Superior temporal gyrus (tissue), 1 donor: ENCODE measurements at regions not wholly inside any gene's neighbourhood (a gene's known extent, or its start where the extent isn't known, plus 50 kb on each side); places are given as distances from the start of the nearest gene placed in this dataset.

Source experiments
- DNase-seq: peaks from one replicate; pipeline ENCODE4 v3.0.0-alpha.2; 2016; ENCODE audit errors: extremely low spot score

- no peak for DNase-seq
Measured at GRCh38 chr12:84741692-84742091, 170.9 kb downstream of the SLC6A15 start.

GRCh38 chr12:84741031-84741430 is 171.6 kb downstream of the SLC6A15 start:
- DNase-seq, result no peak

GRCh38 chr12:84740602-84741001 is 172.0 kb downstream of the SLC6A15 start:
- no peak for DNase-seq

- no peak for DNase-seq
Measured at GRCh38 chr12:84738481-84738972, 174.1 kb downstream of the SLC6A15 start.

- DNase-seq, result no peak
Measured at GRCh38 chr12:84732828-84733340, 179.7 kb downstream of the SLC6A15 start.

- DNase-seq, result no peak
Measured at GRCh38 chr12:84730561-84731162, 181.9 kb downstream of the SLC6A15 start.

GRCh38 chr12:84727961-84728360 is 184.6 kb downstream of the SLC6A15 start:
- DNase-seq, result no peak

- no peak for DNase-seq
Measured at GRCh38 chr12:84726780-84727179, 185.8 kb downstream of the SLC6A15 start.

GRCh38 chr12:84723988-84724387 is 188.6 kb downstream of the SLC6A15 start:
- DNase-seq, result no peak

GRCh38 chr12:84719997-84720396 is 192.6 kb downstream of the SLC6A15 start:
- DNase-seq, result no peak

- DNase-seq, result no peak
Measured at GRCh38 chr12:84718906-84719305, 193.7 kb downstream of the SLC6A15 start.

GRCh38 chr12:84712747-84713146 is 199.9 kb downstream of the SLC6A15 start:
- DNase-seq, result no peak

- DNase-seq, result no peak
Measured at GRCh38 chr12:84706374-84706773, 206.2 kb downstream of the SLC6A15 start.

- no peak for DNase-seq
Measured at GRCh38 chr12:84704856-84705255, 207.7 kb downstream of the SLC6A15 start.

GRCh38 chr12:84702001-84702400 is 210.6 kb downstream of the SLC6A15 start:
- DNase-seq, result no peak

GRCh38 chr12:84701041-84701440 is 211.6 kb downstream of the SLC6A15 start:
- no peak for DNase-seq

GRCh38 chr12:84698576-84699333 is 213.8 kb downstream of the SLC6A15 start:
- DNase-seq, result no peak

- no peak for DNase-seq
Measured at GRCh38 chr12:84696908-84697540, 215.6 kb downstream of the SLC6A15 start.

- DNase-seq, result no peak
Measured at GRCh38 chr12:84696281-84696680, 216.3 kb downstream of the SLC6A15 start.

GRCh38 chr12:84694116-84694515 is 218.5 kb downstream of the SLC6A15 start:
- DNase-seq, result no peak

- DNase-seq, result no peak
Measured at GRCh38 chr12:84692071-84692470, 220.5 kb downstream of the SLC6A15 start.

GRCh38 chr12:84691266-84691665 is 221.3 kb downstream of the SLC6A15 start:
- no peak for DNase-seq

GRCh38 chr12:84689638-84690037 is 223.0 kb downstream of the SLC6A15 start:
- DNase-seq, result no peak
